H1 (cell line): ENCODE measurements at regions not wholly inside any gene's neighbourhood (a gene's known extent, or its start where the extent isn't known, plus 50 kb on each side); places are given as distances from the start of the nearest gene placed in this dataset.

Experiments
- CTCF ChIA-PET: fragments of 300-600 bp; sonication (Branson Sonifier 250); formaldehyde crosslinking; loops from one replicate; lab custom pipeline; 2021; ENCODE audit not compliant: partially characterized antibody; lab: Charles Lee
- POLR2A ChIA-PET: fragments of 300-600 bp; sonication (Branson Sonifier 250); formaldehyde crosslinking; loops from one replicate; lab custom pipeline; 2021; ENCODE audit warnings: inconsistent platforms; ENCODE audit not compliant: partially characterized antibody; lab: Charles Lee
- DNase-seq, 2 experiments: peaks; one replicate each; pipeline versions ENCODE4 v3.0.0 to v3.0.0-alpha.2; 2010 to 2022; ENCODE audit warnings: low spot score in 2 of 2, low read depth in 1 of 2, mixed read lengths in 1 of 2
- FAIRE-seq: peaks from 2 replicates; lab custom pipeline; 2011; peaks lifted over from hg19 to GRCh38; lab: Jason Lieb, UNC
- H2AFZ ChIP-seq: 2 replicates; pipeline ENCODE4 v1.8.1; 2012; ENCODE audit warnings: low read length, inconsistent platforms
- H2AK5ac ChIP-seq: 2 replicates; pipeline ENCODE4 v1.6.1; 2013; ENCODE audit warnings: low read depth, low read length
- H2BK120ac ChIP-seq: replicated peaks from 2 replicates; pipeline ENCODE3; 2013; ENCODE audit warnings: low read depth, low read length, inconsistent platforms
- H2BK12ac ChIP-seq: 2 replicates; pipeline ENCODE4 v1.6.1; 2013; ENCODE audit warnings: low read depth, low read length
- H2BK15ac ChIP-seq: 2 replicates; pipeline ENCODE4 v1.6.1; 2013; ENCODE audit warnings: low read length
- H2BK20ac ChIP-seq: 2 replicates; pipeline ENCODE4 v1.6.1; 2013; ENCODE audit warnings: low read length
- H2BK5ac ChIP-seq: 2 replicates; pipeline ENCODE4 v1.6.1; 2013; ENCODE audit warnings: low read depth, low read length
- H3K14ac ChIP-seq: 2 replicates; pipeline ENCODE4 v1.6.1; 2013; ENCODE audit warnings: inconsistent platforms; ENCODE audit not compliant: insufficient read length
- H3K18ac ChIP-seq: 2 replicates; pipeline ENCODE4 v1.6.1; 2013; ENCODE audit warnings: low read length; ENCODE audit errors: extremely low read depth
- H3K23ac ChIP-seq: 2 replicates; pipeline ENCODE4 v1.6.1; 2013; ENCODE audit warnings: inconsistent platforms; ENCODE audit not compliant: insufficient read length
- H3K23me2 ChIP-seq: 2 replicates; pipeline ENCODE4 v1.6.1; 2013; ENCODE audit warnings: low read depth, low read length
- H3K27ac ChIP-seq: 2 replicates; pipeline ENCODE4 v1.6.1; 2011; ENCODE audit warnings: low read depth, low read length, inconsistent platforms
- H3K27me3 ChIP-seq, 4 experiments: replicated peaks in 1 of 4; 1 replicate in 1 of 4; 2 replicates in 3 of 4; pipeline versions ENCODE4 v1.6.1 to v1.8.1; 2011 to 2013; ENCODE audit warnings: low read length in 3 of 4, mild to moderate bottlenecking in 3 of 4, inconsistent platforms in 2 of 4, mixed read lengths in 2 of 4, moderate library complexity in 1 of 4; ENCODE audit not compliant: control insufficient read depth in 3 of 4, insufficient read depth in 3 of 4; ENCODE audit errors: extremely low read depth in 1 of 4
- H3K36me3 ChIP-seq, 4 experiments: 2 replicates each; pipeline versions ENCODE4 v1.6.1 to v1.8.1; 2011 to 2013; ENCODE audit warnings: mild to moderate bottlenecking in 4 of 4, low read length in 3 of 4, moderate library complexity in 2 of 4, control low read depth in 1 of 4, inconsistent platforms in 1 of 4; ENCODE audit not compliant: insufficient read depth in 4 of 4, control insufficient read depth in 2 of 4
- H3K4ac ChIP-seq: replicated peaks from 2 replicates; pipeline ENCODE3; 2013; ENCODE audit warnings: low read length, low read depth, mixed read lengths, inconsistent platforms; ENCODE audit not compliant: insufficient read length
- H3K4me1 ChIP-seq, 4 experiments: replicated peaks in 1 of 4; 1 replicate in 1 of 4; 2 replicates in 3 of 4; pipeline versions ENCODE4 v1.6.1 to v1.8.1; 2011 to 2013; ENCODE audit warnings: low read length in 3 of 4, inconsistent platforms in 2 of 4, mixed read lengths in 1 of 4; ENCODE audit not compliant: insufficient read depth in 4 of 4, control insufficient read depth in 3 of 4
- H3K4me2 ChIP-seq, 2 experiments: 2 replicates each; pipeline versions ENCODE4 v1.6.1 to v1.8.1; 2011 to 2013; ENCODE audit warnings: low read depth in 2 of 2, low read length in 2 of 2, control low read depth in 1 of 2, inconsistent platforms in 1 of 2, mild to moderate bottlenecking in 1 of 2; ENCODE audit not compliant: insufficient read depth in 1 of 2
- H3K4me3 ChIP-seq, 4 experiments: fragments of 200-600, 300-600 bp in 1 of 4; sonication (generic), shearing (Covaris generic), sonication (Bioruptor Twin) in 1 of 4; 2 replicates each; pipeline versions ENCODE4 v1.5.1 to v1.8.1; 2011 to 2016; ENCODE audit warnings: low read length in 4 of 4, low read depth in 3 of 4, control low read depth in 2 of 4, inconsistent platforms in 2 of 4, mild to moderate bottlenecking in 2 of 4, mixed read lengths in 1 of 4, moderate library complexity in 1 of 4; ENCODE audit not compliant: insufficient read depth in 2 of 4; ENCODE audit errors: extremely low read depth in 1 of 4
- H3K56ac ChIP-seq: replicated peaks from 2 replicates; pipeline ENCODE3; 2013; ENCODE audit warnings: low read depth, mild to moderate bottlenecking, mixed read lengths, low read length, inconsistent platforms; ENCODE audit not compliant: insufficient read length
- H3K79me1 ChIP-seq: 2 replicates; pipeline ENCODE4 v1.6.1; 2013; ENCODE audit warnings: low read depth, low read length, control low read depth
- H3K79me2 ChIP-seq, 2 experiments: 2 replicates each; pipeline versions ENCODE4 v1.6.1 to v1.8.1; 2012 to 2013; ENCODE audit warnings: low read length in 2 of 2, mild to moderate bottlenecking in 2 of 2, inconsistent platforms in 1 of 2; ENCODE audit not compliant: insufficient read depth in 2 of 2, control insufficient read depth in 1 of 2
- H3K9ac ChIP-seq, 4 experiments: replicated peaks in 1 of 4; 1 replicate in 1 of 4; 2 replicates in 3 of 4; pipeline versions ENCODE4 v1.6.1 to v1.8.1; 2011 to 2013; ENCODE audit warnings: low read depth in 3 of 4, low read length in 3 of 4, control low read depth in 2 of 4, mild to moderate bottlenecking in 2 of 4, moderate library complexity in 2 of 4, inconsistent platforms in 1 of 4; ENCODE audit errors: extremely low read depth in 1 of 4
- H3K9me3 ChIP-seq, 2 experiments: 2 replicates each; pipeline versions ENCODE4 v1.6.1 to v1.8.1; 2012 to 2013; ENCODE audit warnings: mild to moderate bottlenecking in 2 of 2, moderate library complexity in 2 of 2, control low read depth in 1 of 2, inconsistent platforms in 1 of 2, low read depth in 1 of 2, low read length in 1 of 2, mixed read lengths in 1 of 2; ENCODE audit not compliant: insufficient read depth in 2 of 2
- H4K20me1 ChIP-seq, 2 experiments: replicated peaks in 1 of 2; 2 replicates each; pipeline versions ENCODE3 to v1.8.1; 2011 to 2013; ENCODE audit warnings: inconsistent platforms in 2 of 2, low read length in 2 of 2, mild to moderate bottlenecking in 1 of 2; ENCODE audit not compliant: insufficient read depth in 2 of 2, control insufficient read depth in 1 of 2
- H4K5ac ChIP-seq: 2 replicates; pipeline ENCODE4 v1.6.1; 2013; ENCODE audit warnings: low read length, low read depth, mixed read lengths, inconsistent platforms; ENCODE audit not compliant: insufficient read length
- H4K8ac ChIP-seq: 2 replicates; pipeline ENCODE4 v1.8.0; 2013; ENCODE audit warnings: mild to moderate bottlenecking, moderate library complexity, low read length, inconsistent platforms; ENCODE audit not compliant: insufficient read depth; ENCODE audit errors: extremely low read depth
- H4K91ac ChIP-seq: replicated peaks from 2 replicates; pipeline ENCODE3; 2013; ENCODE audit warnings: low read length, mixed read lengths, inconsistent platforms; ENCODE audit not compliant: insufficient read length
- ASH2L ChIP-seq: fragments of 200-600, 300-600 bp; sonication (generic); IDR thresholded peaks from one replicate; pipeline ENCODE4 v1.7.1; 2017; ENCODE audit warnings: low read length
- CBX5 ChIP-seq: fragments of 300-800, 300-1000 bp; sonication (generic); IDR thresholded peaks from 2 replicates; pipeline ENCODE4 v1.7.1; 2016; ENCODE audit warnings: antibody characterized with exemption, low read length, low read depth
- CEBPB ChIP-seq: IDR thresholded peaks from 2 replicates; pipeline ENCODE4 v1.6.1; 2012; ENCODE audit warnings: low read depth, low read length
- JUND ChIP-seq: IDR thresholded peaks from 2 replicates; pipeline ENCODE4 v1.6.1; 2011; ENCODE audit warnings: mild to moderate bottlenecking, improper control_type of control experiment, low read length
- POLR2AphosphoS5 ChIP-seq: IDR thresholded peaks from 2 replicates; pipeline ENCODE4 v1.6.1; 2011; ENCODE audit warnings: low read depth, low read length
- RNF2 ChIP-seq: fragments of 200-900, 300-1000 bp; sonication (generic); IDR thresholded peaks from 2 replicates; pipeline ENCODE4 v1.7.1; 2016; ENCODE audit warnings: borderline replicate concordance, low read depth, mild to moderate bottlenecking, antibody characterized with exemption, low read length; ENCODE audit not compliant: poor library complexity, severe bottlenecking; ENCODE audit errors: missing control alignments
- SRF ChIP-seq: IDR thresholded peaks from 2 replicates; pipeline ENCODE4 v1.6.1; 2011; ENCODE audit warnings: mild to moderate bottlenecking, low read depth, low read length, moderate library complexity
- YY1 ChIP-seq: IDR thresholded peaks from 2 replicates; pipeline ENCODE4 v1.6.1; 2011; ENCODE audit warnings: low read depth, mild to moderate bottlenecking, low read length
- ZNF274 ChIP-seq: IDR thresholded peaks from 2 replicates; pipeline ENCODE4 v1.7.0; 2012; ENCODE audit warnings: low read length, borderline replicate concordance; ENCODE audit errors: extremely low read depth
- WGBS, 2 experiments: shearing (Covaris generic) in 1 of 2; methylation state at CpG; one replicate each; pipeline versions ENCODE4 v1.1.6 to v1.1.7; 2013 to 2015; ENCODE audit warnings: low lambda C conversion rate in 2 of 2, mixed read lengths in 2 of 2, inconsistent platforms in 1 of 2, low coverage in 1 of 2, missing lambda C conversion rate in 1 of 2; ENCODE audit not compliant: insufficient replicate concordance in 2 of 2, insufficient coverage in 1 of 2, insufficient read length in 1 of 2; ENCODE audit errors: extremely low coverage in 1 of 2, missing lambda C conversion rate in 1 of 2; 5-methylcytosine and 5-hydroxymethylcytosine counted together
- TF ChIP-seq, protein P1 (sequence below): IDR thresholded peaks from 2 replicates; pipeline ENCODE4 v1.6.1; 2011; ENCODE audit warnings: low read length, improper control_type of control experiment
- TF ChIP-seq, protein P2 (sequence below): IDR thresholded peaks from 2 replicates; pipeline ENCODE4 v1.6.1; 2012; ENCODE audit warnings: inconsistent platforms

DNA sequence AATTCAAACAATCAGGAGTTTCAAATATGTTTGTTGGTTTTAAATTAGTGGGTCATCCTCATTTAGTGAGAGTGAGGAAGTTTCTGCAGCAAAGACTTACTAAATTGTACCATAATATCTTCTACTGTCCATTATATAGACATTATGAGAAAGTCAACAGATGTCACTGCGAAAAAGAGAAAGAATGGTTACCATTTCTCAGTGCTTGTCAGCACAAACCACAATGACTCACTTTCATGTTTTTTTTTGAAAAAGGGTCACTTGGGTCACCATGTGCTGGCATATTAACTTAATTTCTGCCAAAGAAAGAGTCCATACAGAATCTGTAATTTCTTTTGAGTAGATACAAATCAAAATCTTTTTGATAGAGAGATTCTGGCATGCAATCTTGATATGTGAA is 924.6 kb upstream of the FAT3 start:
- H2BK12ac ChIP-seq = no peak overlapping the region
- no peak overlapping the region for H2BK5ac ChIP-seq
- H3K18ac ChIP-seq = no peak overlapping the region
- H3K27me3 ChIP-seq = no peaks in the 10 kb centered on the region
- H3K4me3 ChIP-seq = no peak overlapping the region
- ChIA-PET CTCF (no interaction called here), POLR2A (no interaction called here)
- H3K79me2 ChIP-seq = no peaks in the 10 kb centered on the region
- H3K36me3 ChIP-seq = no peaks in the 10 kb centered on the region
- no peak overlapping the region for H3K4ac ChIP-seq
- no peak overlapping the region for H3K9ac ChIP-seq
- no peak overlapping the region for H2BK15ac ChIP-seq
- H3K14ac ChIP-seq = no peak overlapping the region
- no peak overlapping the region for H4K91ac ChIP-seq
- no peaks in the 10 kb centered on the region for H3K79me1 ChIP-seq
- H2BK120ac ChIP-seq = no peak overlapping the region
- no peak for DNase-seq
- no peak overlapping the region for H3K56ac ChIP-seq
- no peaks in the 10 kb centered on the region for H3K23me2 ChIP-seq
- no peak overlapping the region for H2AFZ ChIP-seq
- WGBS, 2 experiments = 88% methylated on average over 1 of the region's 1 CpG; no CpG with 5 or more reads in 1 of the 2 experiments
- no peak overlapping the region for H3K27ac ChIP-seq
- no peak overlapping the region for H2AK5ac ChIP-seq
- no peak overlapping the region for H4K8ac ChIP-seq
- no peak for TF ChIP-seq CEBPB
- TF ChIP-seq CBX5 = no peak
- TF ChIP-seq, protein P1, sequence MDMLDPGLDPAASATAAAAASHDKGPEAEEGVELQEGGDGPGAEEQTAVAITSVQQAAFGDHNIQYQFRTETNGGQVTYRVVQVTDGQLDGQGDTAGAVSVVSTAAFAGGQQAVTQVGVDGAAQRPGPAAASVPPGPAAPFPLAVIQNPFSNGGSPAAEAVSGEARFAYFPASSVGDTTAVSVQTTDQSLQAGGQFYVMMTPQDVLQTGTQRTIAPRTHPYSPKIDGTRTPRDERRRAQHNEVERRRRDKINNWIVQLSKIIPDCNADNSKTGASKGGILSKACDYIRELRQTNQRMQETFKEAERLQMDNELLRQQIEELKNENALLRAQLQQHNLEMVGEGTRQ = no peak
- no peak for TF ChIP-seq ZNF274
- no peak for TF ChIP-seq RNF2
- TF ChIP-seq JUND = no peak
- TF ChIP-seq, protein P2, sequence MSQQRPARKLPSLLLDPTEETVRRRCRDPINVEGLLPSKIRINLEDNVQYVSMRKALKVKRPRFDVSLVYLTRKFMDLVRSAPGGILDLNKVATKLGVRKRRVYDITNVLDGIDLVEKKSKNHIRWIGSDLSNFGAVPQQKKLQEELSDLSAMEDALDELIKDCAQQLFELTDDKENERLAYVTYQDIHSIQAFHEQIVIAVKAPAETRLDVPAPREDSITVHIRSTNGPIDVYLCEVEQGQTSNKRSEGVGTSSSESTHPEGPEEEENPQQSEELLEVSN = no peak
- TF ChIP-seq YY1 = no peak
- TF ChIP-seq SRF = no peak
- TF ChIP-seq ASH2L = no peak
- no peak for TF ChIP-seq POLR2AphosphoS5
- FAIRE-seq = no peak
- no peak overlapping the region for H3K23ac ChIP-seq
- no peak overlapping the region for H2BK20ac ChIP-seq
- H3K9me3 ChIP-seq = no peaks in the 10 kb centered on the region
- no peak overlapping the region for H4K5ac ChIP-seq
- no peaks in the 10 kb centered on the region for H4K20me1 ChIP-seq
- no peak overlapping the region for H3K4me2 ChIP-seq
- no peaks in the 10 kb centered on the region for H3K4me1 ChIP-seq
